ENCODE measurements at regions not wholly inside any gene's neighbourhood (a gene's known extent, or its start where the extent isn't known, plus 50 kb on each side); places are given as distances from the start of the nearest gene placed in this dataset.

DNA sequence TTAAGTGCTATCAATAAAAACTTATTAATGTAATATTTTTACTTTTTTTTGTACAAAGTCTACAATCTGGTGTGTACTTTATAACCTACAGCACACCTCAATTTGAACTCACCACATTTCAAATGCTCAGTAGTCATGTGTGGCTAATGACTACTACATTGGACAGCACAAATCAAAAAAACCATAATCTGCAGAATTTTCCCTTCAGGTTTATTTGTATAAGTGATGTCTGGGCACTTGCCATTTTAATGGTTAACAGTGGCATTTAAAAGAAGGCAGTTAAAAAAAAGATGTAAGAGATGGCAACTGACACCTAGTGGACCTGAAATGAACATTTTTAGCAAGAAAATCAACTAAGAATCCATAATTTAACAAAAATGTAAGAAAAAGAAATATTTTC lies 124.6 kb upstream of the NRBF2 start:
- H3K9ac ChIP-seq (ENCODE audit: low read length): no peak overlapping the region
- BruUV-seq (replicated peaks): no TSS peak
- H3K4me1 ChIP-seq (ENCODE audit: control insufficient read depth in 1 of 2, insufficient read depth in 2 of 2, low read length in 2 of 2): no peaks in the 10 kb centered on the region
- H3K4me2 ChIP-seq (ENCODE audit: low read length): no peak overlapping the region
- CTCF ChIA-PET: no interaction called here
- H3K79me2 ChIP-seq (ENCODE audit: insufficient read depth, low read length): no peaks in the 10 kb centered on the region
- no peak overlapping the region for H3K27ac ChIP-seq (ENCODE audit: low read depth, low read length)
- RAD21 ChIA-PET (ENCODE audit: low non-redundant PET in 1 of 2, low total read pairs in 2 of 2, uncharacterized antibody in 2 of 2, unreplicated experiment in 2 of 2): no interaction called here
- no peaks in the 10 kb centered on the region for H3K9me3 ChIP-seq (ENCODE audit: control insufficient read depth in 1 of 2, insufficient read depth in 1 of 2, low read depth in 1 of 2, low read length in 2 of 2)
- POLR2A ChIA-PET: no interaction called here
- DNase-seq (ENCODE audit: low read depth, low spot score): no peak
- no peak overlapping the region for H2AFZ ChIP-seq (ENCODE audit: low read depth, low read length, poor library complexity, severe bottlenecking)
- no peaks in the 10 kb centered on the region for H3K9me2 ChIP-seq (ENCODE audit: insufficient read depth)
- H3K4me3 ChIP-seq (replicated peaks in 1 of 2; ENCODE audit: low read depth in 1 of 2, low read length in 2 of 2): no peak overlapping the region
- TF ChIP-seq JUND (IDR thresholded peaks at IDR 0.05) (no peak), EZH2 (IDR thresholded peaks at IDR 0.05) (no peak), CEBPB (IDR thresholded peaks at IDR 0.05; ENCODE audit: low read depth) (no peak), RAD21 (IDR thresholded peaks at IDR 0.05; ENCODE audit: low read depth) (no peak)
- TF ChIP-seq, protein P1, sequence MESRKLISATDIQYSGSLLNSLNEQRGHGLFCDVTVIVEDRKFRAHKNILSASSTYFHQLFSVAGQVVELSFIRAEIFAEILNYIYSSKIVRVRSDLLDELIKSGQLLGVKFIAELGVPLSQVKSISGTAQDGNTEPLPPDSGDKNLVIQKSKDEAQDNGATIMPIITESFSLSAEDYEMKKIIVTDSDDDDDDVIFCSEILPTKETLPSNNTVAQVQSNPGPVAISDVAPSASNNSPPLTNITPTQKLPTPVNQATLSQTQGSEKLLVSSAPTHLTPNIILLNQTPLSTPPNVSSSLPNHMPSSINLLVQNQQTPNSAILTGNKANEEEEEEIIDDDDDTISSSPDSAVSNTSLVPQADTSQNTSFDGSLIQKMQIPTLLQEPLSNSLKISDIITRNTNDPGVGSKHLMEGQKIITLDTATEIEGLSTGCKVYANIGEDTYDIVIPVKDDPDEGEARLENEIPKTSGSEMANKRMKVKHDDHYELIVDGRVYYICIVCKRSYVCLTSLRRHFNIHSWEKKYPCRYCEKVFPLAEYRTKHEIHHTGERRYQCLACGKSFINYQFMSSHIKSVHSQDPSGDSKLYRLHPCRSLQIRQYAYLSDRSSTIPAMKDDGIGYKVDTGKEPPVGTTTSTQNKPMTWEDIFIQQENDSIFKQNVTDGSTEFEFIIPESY (IDR thresholded peaks at IDR 0.05; ENCODE audit: extremely low read depth, insufficient replicate concordance, low read length): no peak
- TF ChIP-seq, protein P2, sequence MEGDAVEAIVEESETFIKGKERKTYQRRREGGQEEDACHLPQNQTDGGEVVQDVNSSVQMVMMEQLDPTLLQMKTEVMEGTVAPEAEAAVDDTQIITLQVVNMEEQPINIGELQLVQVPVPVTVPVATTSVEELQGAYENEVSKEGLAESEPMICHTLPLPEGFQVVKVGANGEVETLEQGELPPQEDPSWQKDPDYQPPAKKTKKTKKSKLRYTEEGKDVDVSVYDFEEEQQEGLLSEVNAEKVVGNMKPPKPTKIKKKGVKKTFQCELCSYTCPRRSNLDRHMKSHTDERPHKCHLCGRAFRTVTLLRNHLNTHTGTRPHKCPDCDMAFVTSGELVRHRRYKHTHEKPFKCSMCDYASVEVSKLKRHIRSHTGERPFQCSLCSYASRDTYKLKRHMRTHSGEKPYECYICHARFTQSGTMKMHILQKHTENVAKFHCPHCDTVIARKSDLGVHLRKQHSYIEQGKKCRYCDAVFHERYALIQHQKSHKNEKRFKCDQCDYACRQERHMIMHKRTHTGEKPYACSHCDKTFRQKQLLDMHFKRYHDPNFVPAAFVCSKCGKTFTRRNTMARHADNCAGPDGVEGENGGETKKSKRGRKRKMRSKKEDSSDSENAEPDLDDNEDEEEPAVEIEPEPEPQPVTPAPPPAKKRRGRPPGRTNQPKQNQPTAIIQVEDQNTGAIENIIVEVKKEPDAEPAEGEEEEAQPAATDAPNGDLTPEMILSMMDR (IDR thresholded peaks at IDR 0.05 in 2 of 3, conservative IDR thresholded peaks at IDR 0.05 in 1 of 3; ENCODE audit: borderline replicate concordance in 1 of 3, insufficient read depth in 1 of 3, low read depth in 2 of 3, low read length in 2 of 3): no peak
- intact Hi-C loops (cut with micrococcal nuclease): no loop called here
- no peaks in the 10 kb centered on the region for H3K36me3 ChIP-seq (ENCODE audit: control insufficient read depth in 1 of 2, insufficient read depth in 2 of 2, low read length in 2 of 2)
- no peaks in the 10 kb centered on the region for H3K27me3 ChIP-seq (ENCODE audit: insufficient read depth, low read length)
- ATAC-seq: no peak
- H4K20me1 ChIP-seq (ENCODE audit: insufficient read depth): no peaks in the 10 kb centered on the region

DNA sequence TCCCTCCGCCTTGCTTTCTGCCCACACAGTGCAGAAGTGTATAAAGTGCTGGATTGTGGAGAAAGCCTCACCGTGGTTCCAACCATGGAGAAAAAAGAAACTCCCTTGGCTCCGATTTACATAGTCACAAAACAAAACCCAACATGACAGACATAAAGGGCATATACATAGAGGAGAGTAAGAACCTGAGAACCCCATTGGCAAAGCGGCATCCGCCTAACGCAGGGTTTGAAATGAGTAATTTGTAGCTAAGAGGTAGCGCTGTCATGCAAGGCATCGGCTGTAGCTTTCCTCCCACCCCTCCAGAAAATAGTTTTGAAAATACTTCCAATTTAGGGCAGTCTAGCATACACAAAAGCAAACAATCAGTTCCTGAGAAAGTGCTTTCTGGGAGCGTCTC lies 126.0 kb upstream of the NRBF2 start:
- intact Hi-C loops (cut with micrococcal nuclease): no loop called here
- Histone ChIP-seq H3K79me2 (ENCODE audit: insufficient read depth, low read length) (no peaks in the 10 kb centered on the region), H3K4me1 (ENCODE audit: control insufficient read depth in 1 of 2, insufficient read depth in 2 of 2, low read length in 2 of 2) (no peaks in the 10 kb centered on the region), H3K9me2 (ENCODE audit: insufficient read depth) (no peaks in the 10 kb centered on the region), H4K20me1 (ENCODE audit: insufficient read depth) (no peaks in the 10 kb centered on the region), H3K9ac (ENCODE audit: low read length) (no peak overlapping the region), H2AFZ (ENCODE audit: low read depth, low read length, poor library complexity, severe bottlenecking) (no peak overlapping the region), H3K27ac (ENCODE audit: low read depth, low read length) (no peak overlapping the region), H3K27me3 (ENCODE audit: insufficient read depth, low read length) (no peaks in the 10 kb centered on the region), H3K36me3 (ENCODE audit: control insufficient read depth in 1 of 2, insufficient read depth in 2 of 2, low read length in 2 of 2) (no peaks in the 10 kb centered on the region), H3K9me3 (ENCODE audit: control insufficient read depth in 1 of 2, insufficient read depth in 1 of 2, low read depth in 1 of 2, low read length in 2 of 2) (no peaks in the 10 kb centered on the region), H3K4me3 (replicated peaks in 1 of 2; ENCODE audit: low read depth in 1 of 2, low read length in 2 of 2) (no peak overlapping the region), H3K4me2 (ENCODE audit: low read length) (no peak overlapping the region)
- ChIA-PET RAD21 (ENCODE audit: low non-redundant PET in 1 of 2, low total read pairs in 2 of 2, uncharacterized antibody in 2 of 2, unreplicated experiment in 2 of 2) (no interaction called here), CTCF (no interaction called here), POLR2A (no interaction called here)
- ATAC-seq (no peak), DNase-seq (ENCODE audit: low read depth, low spot score) (no peak)
- no peak for TF ChIP-seq RAD21 (IDR thresholded peaks at IDR 0.05; ENCODE audit: low read depth)
- no peak for TF ChIP-seq EZH2 (IDR thresholded peaks at IDR 0.05)
- TF ChIP-seq FOSL1 (IDR thresholded peaks at IDR 0.05; ENCODE audit: low read depth): no peak
- TF ChIP-seq EGR1 (IDR thresholded peaks at IDR 0.05; ENCODE audit: low read depth): no peak
- TF ChIP-seq CBX3 (IDR thresholded peaks at IDR 0.05; ENCODE audit: low read depth): no peak
- TF ChIP-seq, protein P3, sequence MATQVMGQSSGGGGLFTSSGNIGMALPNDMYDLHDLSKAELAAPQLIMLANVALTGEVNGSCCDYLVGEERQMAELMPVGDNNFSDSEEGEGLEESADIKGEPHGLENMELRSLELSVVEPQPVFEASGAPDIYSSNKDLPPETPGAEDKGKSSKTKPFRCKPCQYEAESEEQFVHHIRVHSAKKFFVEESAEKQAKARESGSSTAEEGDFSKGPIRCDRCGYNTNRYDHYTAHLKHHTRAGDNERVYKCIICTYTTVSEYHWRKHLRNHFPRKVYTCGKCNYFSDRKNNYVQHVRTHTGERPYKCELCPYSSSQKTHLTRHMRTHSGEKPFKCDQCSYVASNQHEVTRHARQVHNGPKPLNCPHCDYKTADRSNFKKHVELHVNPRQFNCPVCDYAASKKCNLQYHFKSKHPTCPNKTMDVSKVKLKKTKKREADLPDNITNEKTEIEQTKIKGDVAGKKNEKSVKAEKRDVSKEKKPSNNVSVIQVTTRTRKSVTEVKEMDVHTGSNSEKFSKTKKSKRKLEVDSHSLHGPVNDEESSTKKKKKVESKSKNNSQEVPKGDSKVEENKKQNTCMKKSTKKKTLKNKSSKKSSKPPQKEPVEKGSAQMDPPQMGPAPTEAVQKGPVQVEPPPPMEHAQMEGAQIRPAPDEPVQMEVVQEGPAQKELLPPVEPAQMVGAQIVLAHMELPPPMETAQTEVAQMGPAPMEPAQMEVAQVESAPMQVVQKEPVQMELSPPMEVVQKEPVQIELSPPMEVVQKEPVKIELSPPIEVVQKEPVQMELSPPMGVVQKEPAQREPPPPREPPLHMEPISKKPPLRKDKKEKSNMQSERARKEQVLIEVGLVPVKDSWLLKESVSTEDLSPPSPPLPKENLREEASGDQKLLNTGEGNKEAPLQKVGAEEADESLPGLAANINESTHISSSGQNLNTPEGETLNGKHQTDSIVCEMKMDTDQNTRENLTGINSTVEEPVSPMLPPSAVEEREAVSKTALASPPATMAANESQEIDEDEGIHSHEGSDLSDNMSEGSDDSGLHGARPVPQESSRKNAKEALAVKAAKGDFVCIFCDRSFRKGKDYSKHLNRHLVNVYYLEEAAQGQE (IDR thresholded peaks at IDR 0.05; ENCODE audit: low read depth): no peak
- TF ChIP-seq SP1 (IDR thresholded peaks at IDR 0.05; ENCODE audit: low read depth): no peak
- no peak for TF ChIP-seq POLR2AphosphoS5 (IDR thresholded peaks at IDR 0.05; ENCODE audit: low read depth, low read length)
- TF ChIP-seq, protein P4, sequence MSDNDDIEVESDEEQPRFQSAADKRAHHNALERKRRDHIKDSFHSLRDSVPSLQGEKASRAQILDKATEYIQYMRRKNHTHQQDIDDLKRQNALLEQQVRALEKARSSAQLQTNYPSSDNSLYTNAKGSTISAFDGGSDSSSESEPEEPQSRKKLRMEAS (IDR thresholded peaks at IDR 0.05): no peak
- BruUV-seq (replicated peaks): no TSS peak

All from HCT116 (cell line).